HL-60 (cell line): ENCODE measurements at regions not wholly inside any gene's neighbourhood (a gene's known extent, or its start where the extent isn't known, plus 50 kb on each side); places are given as distances from the start of the nearest gene placed in this dataset.

Experiments used
- DNase-seq, 2 experiments: peaks; one replicate each; pipeline ENCODE4 v3.0.0-alpha.2; 2010 to 2020; ENCODE audit warnings: low read depth in 1 of 2, low spot score in 1 of 2
- H3K27ac ChIP-seq: fragments of 250-450 bp; sonication (Bioruptor Pico); replicated peaks from 2 replicates; pipeline ENCODE4 v1.5.1; 2020; ENCODE audit warnings: mild to moderate bottlenecking, moderate library complexity
- H3K27me3 ChIP-seq: fragments of 250-450 bp; sonication (Bioruptor Pico); 2 replicates; pipeline ENCODE4 v1.5.1; 2021; ENCODE audit warnings: mild to moderate bottlenecking, moderate library complexity; ENCODE audit not compliant: insufficient read depth, poor library complexity, severe bottlenecking
- H3K4me3 ChIP-seq: replicated peaks from 2 replicates; pipeline ENCODE4 v1.5.1; 2011; ENCODE audit warnings: mild to moderate bottlenecking, control low read depth, low read length; ENCODE audit not compliant: insufficient read depth
- GABPA ChIP-seq: IDR thresholded peaks from 2 replicates; pipeline ENCODE4 v1.6.1; 2012; ENCODE audit warnings: low read depth
- POLR2AphosphoS5 ChIP-seq: IDR thresholded peaks from 2 replicates; pipeline ENCODE4 v1.6.1; 2012; ENCODE audit warnings: low read depth
- SPI1 ChIP-seq: IDR thresholded peaks from 2 replicates; pipeline ENCODE4 v1.6.1; 2012; ENCODE audit warnings: low read depth, mild to moderate bottlenecking, borderline replicate concordance
- TF ChIP-seq, protein P1 (sequence below): IDR thresholded peaks from 2 replicates; pipeline ENCODE4 v1.6.1; 2012; ENCODE audit warnings: low read depth; ENCODE audit not compliant: insufficient replicate concordance
- TF ChIP-seq, protein P2 (sequence below): IDR thresholded peaks from one replicate; pipeline ENCODE4 v1.5.1; 2011; ENCODE audit warnings: low read length, control low read depth, inconsistent platforms; ENCODE audit not compliant: insufficient read depth

DNA sequence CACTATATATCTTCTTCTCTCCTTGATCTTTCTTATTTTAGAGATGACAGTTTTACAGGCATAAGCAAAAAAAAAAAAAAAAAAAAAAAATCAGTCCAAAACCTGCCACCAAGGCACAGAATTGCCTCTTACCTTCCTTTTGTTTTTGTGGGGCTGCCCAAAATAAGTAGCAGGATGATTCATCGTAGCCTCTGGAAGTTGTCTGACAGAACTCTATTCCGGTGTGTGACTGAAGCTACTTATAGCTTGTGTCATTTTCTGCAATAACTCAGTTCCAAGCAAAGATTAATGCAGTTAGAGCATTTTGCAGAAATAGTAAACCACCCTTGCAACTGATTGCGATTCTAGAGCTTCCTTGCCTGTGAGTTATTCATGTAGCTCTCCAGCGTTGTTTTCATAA, 186.8 kb downstream of the KIF2B start:
- DNase-seq: no peak
- Histone ChIP-seq H3K27ac (no peak overlapping the region), H3K27me3 (no peaks in the 10 kb centered on the region), H3K4me3 (no peak overlapping the region)
- TF ChIP-seq GABPA (no peak), POLR2AphosphoS5 (no peak), SPI1 (no peak)
- TF ChIP-seq, protein P1, sequence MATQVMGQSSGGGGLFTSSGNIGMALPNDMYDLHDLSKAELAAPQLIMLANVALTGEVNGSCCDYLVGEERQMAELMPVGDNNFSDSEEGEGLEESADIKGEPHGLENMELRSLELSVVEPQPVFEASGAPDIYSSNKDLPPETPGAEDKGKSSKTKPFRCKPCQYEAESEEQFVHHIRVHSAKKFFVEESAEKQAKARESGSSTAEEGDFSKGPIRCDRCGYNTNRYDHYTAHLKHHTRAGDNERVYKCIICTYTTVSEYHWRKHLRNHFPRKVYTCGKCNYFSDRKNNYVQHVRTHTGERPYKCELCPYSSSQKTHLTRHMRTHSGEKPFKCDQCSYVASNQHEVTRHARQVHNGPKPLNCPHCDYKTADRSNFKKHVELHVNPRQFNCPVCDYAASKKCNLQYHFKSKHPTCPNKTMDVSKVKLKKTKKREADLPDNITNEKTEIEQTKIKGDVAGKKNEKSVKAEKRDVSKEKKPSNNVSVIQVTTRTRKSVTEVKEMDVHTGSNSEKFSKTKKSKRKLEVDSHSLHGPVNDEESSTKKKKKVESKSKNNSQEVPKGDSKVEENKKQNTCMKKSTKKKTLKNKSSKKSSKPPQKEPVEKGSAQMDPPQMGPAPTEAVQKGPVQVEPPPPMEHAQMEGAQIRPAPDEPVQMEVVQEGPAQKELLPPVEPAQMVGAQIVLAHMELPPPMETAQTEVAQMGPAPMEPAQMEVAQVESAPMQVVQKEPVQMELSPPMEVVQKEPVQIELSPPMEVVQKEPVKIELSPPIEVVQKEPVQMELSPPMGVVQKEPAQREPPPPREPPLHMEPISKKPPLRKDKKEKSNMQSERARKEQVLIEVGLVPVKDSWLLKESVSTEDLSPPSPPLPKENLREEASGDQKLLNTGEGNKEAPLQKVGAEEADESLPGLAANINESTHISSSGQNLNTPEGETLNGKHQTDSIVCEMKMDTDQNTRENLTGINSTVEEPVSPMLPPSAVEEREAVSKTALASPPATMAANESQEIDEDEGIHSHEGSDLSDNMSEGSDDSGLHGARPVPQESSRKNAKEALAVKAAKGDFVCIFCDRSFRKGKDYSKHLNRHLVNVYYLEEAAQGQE: no peak
- TF ChIP-seq, protein P2, sequence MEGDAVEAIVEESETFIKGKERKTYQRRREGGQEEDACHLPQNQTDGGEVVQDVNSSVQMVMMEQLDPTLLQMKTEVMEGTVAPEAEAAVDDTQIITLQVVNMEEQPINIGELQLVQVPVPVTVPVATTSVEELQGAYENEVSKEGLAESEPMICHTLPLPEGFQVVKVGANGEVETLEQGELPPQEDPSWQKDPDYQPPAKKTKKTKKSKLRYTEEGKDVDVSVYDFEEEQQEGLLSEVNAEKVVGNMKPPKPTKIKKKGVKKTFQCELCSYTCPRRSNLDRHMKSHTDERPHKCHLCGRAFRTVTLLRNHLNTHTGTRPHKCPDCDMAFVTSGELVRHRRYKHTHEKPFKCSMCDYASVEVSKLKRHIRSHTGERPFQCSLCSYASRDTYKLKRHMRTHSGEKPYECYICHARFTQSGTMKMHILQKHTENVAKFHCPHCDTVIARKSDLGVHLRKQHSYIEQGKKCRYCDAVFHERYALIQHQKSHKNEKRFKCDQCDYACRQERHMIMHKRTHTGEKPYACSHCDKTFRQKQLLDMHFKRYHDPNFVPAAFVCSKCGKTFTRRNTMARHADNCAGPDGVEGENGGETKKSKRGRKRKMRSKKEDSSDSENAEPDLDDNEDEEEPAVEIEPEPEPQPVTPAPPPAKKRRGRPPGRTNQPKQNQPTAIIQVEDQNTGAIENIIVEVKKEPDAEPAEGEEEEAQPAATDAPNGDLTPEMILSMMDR: no peak

DNA sequence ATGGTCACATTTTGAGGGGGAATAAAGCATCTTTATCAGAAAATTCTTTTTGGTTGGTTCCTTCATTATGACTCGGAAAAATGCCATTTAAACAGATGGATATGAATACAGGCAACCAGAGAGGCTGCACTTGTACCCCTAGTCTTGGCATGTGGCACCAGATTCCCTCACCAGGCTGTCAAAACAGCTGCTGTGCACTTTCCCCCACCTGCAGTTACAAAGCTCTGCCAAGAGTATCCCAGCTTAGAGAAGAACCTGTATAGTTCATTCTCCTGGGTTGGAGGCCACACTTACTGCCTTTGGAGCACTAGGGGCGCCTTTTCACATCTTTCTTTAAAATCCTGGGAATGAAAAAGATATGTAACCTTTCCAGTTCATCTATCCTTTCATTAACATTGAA, 190.3 kb downstream of the KIF2B start:
- Histone ChIP-seq H3K27ac (no peak overlapping the region), H3K4me3 (no peak overlapping the region), H3K27me3 (no peaks in the 10 kb centered on the region)
- TF ChIP-seq GABPA (no peak), SPI1 (no peak), POLR2AphosphoS5 (no peak)
- TF ChIP-seq, protein P1: no peak
- TF ChIP-seq, protein P2: no peak
- DNase-seq: no peak

DNA sequence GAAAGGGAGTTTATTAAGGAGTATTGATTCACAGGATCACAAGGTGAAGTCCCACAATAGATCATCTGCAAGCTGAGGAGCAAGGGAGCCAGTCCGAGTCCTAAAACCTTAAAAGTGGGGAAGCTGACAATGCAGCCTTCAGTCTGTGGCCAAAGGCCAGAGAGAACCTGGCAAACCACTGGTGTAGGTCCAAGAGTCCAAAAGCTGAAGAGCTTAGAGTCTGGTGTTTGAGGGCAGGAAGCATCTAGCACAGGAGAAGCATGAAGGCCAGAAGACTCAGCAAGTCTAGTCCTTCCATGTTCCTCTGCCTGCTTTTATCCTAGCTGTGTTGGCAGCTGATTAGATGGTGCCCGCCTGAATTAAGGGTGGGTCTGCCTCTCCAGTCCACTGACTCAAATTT, 193.0 kb downstream of the KIF2B start:
- H3K27me3 ChIP-seq: no peaks in the 10 kb centered on the region
- H3K4me3 ChIP-seq: no peak overlapping the region
- DNase-seq: no peak
- no peak overlapping the region for H3K27ac ChIP-seq
- TF ChIP-seq, protein P1: no peak
- TF ChIP-seq SPI1: no peak
- no peak for TF ChIP-seq POLR2AphosphoS5
- TF ChIP-seq GABPA: no peak
- TF ChIP-seq, protein P2: no peak
